ENCODE measurements at regions not wholly inside any gene's neighbourhood (a gene's known extent, or its start where the extent isn't known, plus 50 kb on each side); places are given as distances from the start of the nearest gene placed in this dataset.

DNA sequence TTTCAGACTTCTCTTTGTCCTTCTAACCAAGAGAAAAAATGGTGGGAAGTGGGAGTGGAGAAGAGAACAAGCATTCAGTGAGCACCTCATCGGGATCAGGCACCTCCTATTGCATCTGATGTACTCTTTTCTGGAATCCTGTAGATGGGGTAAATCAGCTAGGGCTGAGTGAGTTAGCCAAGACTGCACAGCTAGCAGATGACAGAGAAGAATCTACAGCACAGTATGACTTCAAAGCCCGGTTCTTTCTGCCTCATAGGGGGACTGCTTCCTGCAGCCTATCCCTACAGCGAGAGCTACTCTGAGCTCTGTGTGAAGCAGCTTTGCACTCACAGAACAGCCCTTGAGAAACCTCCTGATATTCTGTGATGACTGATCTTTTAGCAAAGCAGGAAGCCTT, 275.2 kb upstream of the MEIS2 start:
- DNase-seq: no peak
- Histone ChIP-seq H4K20me1 (ENCODE audit: insufficient read depth) (no peaks in the 10 kb centered on the region), H3K4me3 (ENCODE audit: low read depth in 2 of 2, low read length in 1 of 2) (no peak overlapping the region), H2AFZ (ENCODE audit: low read depth) (no peak overlapping the region), H3K27ac (ENCODE audit: low read depth in 2 of 2, low read length in 1 of 2) (peak overlapping the region in 1 of 2 experiments; percentile 60; a peak in 2 of 4 replicates), H3K9ac (no peak overlapping the region), H3K27me3 (ENCODE audit: insufficient read depth) (no peaks in the 10 kb centered on the region), H3K79me2 (ENCODE audit: insufficient read depth) (no peaks in the 10 kb centered on the region), H3F3A (replicated peaks; ENCODE audit: insufficient read depth) (no peaks in the 10 kb centered on the region), H3K4me1 (ENCODE audit: control insufficient read depth in 1 of 2, insufficient read depth in 2 of 2, low read depth in 1 of 2, low read length in 1 of 2) (peaks cover 0 to 26% of the 10 kb centered on the region in 2 experiments; a peak in 2 of 4 replicates), H3K9me2 (no peaks in the 10 kb centered on the region), H3K36me3 (replicated peaks in 1 of 2; ENCODE audit: control insufficient read depth in 1 of 2, insufficient read depth in 2 of 2, low read length in 1 of 2) (no peaks in the 10 kb centered on the region), H3K9me3 (no peaks in the 10 kb centered on the region), H3K4me2 (no peak overlapping the region)
- 68% methylated on average over 3 of the region's 3 CpGs for WGBS (ENCODE audit: low lambda C conversion rate)
- peak; percentile 45 for TF ChIP-seq RAD21 (IDR thresholded peaks at IDR 0.05; ENCODE audit: low read length)
- TF ChIP-seq, protein P1, sequence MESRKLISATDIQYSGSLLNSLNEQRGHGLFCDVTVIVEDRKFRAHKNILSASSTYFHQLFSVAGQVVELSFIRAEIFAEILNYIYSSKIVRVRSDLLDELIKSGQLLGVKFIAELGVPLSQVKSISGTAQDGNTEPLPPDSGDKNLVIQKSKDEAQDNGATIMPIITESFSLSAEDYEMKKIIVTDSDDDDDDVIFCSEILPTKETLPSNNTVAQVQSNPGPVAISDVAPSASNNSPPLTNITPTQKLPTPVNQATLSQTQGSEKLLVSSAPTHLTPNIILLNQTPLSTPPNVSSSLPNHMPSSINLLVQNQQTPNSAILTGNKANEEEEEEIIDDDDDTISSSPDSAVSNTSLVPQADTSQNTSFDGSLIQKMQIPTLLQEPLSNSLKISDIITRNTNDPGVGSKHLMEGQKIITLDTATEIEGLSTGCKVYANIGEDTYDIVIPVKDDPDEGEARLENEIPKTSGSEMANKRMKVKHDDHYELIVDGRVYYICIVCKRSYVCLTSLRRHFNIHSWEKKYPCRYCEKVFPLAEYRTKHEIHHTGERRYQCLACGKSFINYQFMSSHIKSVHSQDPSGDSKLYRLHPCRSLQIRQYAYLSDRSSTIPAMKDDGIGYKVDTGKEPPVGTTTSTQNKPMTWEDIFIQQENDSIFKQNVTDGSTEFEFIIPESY (IDR thresholded peaks at IDR 0.05; ENCODE audit: borderline replicate concordance, low read depth): no peak
- peak; percentile 7; the same call in 1 of the 2 replicates for TF ChIP-seq SMC3 (IDR thresholded peaks at IDR 0.05; ENCODE audit: low read depth, low read length)
- CTCF ChIA-PET: interaction anchor here (0.6 to 1.4 kb wide), 5 partner anchors 8 to 505 kb away, joined by 3 to 6 read pairs (median 3); no protein-coding TSS in a partner anchor
- POLR2A ChIA-PET: no interaction called here

DNA sequence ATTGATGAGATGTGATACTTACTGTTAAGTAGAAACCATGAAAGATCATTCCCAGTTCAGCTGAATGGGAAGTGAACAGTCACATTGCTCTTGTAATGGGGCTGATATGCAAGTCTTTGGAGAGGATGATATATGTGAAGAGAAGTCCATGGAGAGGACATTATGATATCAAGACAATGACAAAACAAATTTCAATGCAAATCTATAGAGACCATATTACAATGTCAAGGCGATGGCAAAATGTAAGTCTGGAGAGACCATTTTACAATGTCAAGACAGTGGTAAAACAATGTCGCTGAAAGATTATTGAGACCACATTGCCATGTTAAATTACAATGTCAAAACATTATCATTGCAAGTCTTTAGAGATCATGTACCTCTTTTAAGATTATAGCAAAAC, 277.1 kb upstream of the MEIS2 start:
- Histone ChIP-seq H3K9me3 (no peaks in the 10 kb centered on the region), H4K20me1 (ENCODE audit: insufficient read depth) (no peaks in the 10 kb centered on the region), H3F3A (replicated peaks; ENCODE audit: insufficient read depth) (no peaks in the 10 kb centered on the region), H3K4me3 (ENCODE audit: low read depth in 2 of 2, low read length in 1 of 2) (no peak overlapping the region), H2AFZ (ENCODE audit: low read depth) (no peak overlapping the region), H3K4me2 (no peak overlapping the region), H3K27me3 (ENCODE audit: insufficient read depth) (no peaks in the 10 kb centered on the region), H3K36me3 (replicated peaks in 1 of 2; ENCODE audit: control insufficient read depth in 1 of 2, insufficient read depth in 2 of 2, low read length in 1 of 2) (no peaks in the 10 kb centered on the region), H3K4me1 (ENCODE audit: control insufficient read depth in 1 of 2, insufficient read depth in 2 of 2, low read depth in 1 of 2, low read length in 1 of 2) (peaks cover 0 to 15% of the 10 kb centered on the region in 2 experiments; a peak in 2 of 4 replicates), H3K9me2 (no peaks in the 10 kb centered on the region), H3K79me2 (ENCODE audit: insufficient read depth) (no peaks in the 10 kb centered on the region), H3K9ac (no peak overlapping the region), H3K27ac (ENCODE audit: low read depth in 2 of 2, low read length in 1 of 2) (no peak overlapping the region)
- POLR2A ChIA-PET: no interaction called here
- TF ChIP-seq EZH2phosphoT487 (IDR thresholded peaks at IDR 0.05; ENCODE audit: borderline replicate concordance, low read depth) (no peak), FOXJ3 (CRISPR knock-in tag; IDR thresholded peaks at IDR 0.05) (no peak)
- TF ChIP-seq, protein P2, sequence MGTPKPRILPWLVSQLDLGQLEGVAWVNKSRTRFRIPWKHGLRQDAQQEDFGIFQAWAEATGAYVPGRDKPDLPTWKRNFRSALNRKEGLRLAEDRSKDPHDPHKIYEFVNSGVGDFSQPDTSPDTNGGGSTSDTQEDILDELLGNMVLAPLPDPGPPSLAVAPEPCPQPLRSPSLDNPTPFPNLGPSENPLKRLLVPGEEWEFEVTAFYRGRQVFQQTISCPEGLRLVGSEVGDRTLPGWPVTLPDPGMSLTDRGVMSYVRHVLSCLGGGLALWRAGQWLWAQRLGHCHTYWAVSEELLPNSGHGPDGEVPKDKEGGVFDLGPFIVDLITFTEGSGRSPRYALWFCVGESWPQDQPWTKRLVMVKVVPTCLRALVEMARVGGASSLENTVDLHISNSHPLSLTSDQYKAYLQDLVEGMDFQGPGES (IDR thresholded peaks at IDR 0.05; ENCODE audit: low read depth, low read length): no peak
- 71% methylated on average over 2 of the region's 2 CpGs for WGBS (ENCODE audit: low lambda C conversion rate)
- no peak for DNase-seq
- CTCF ChIA-PET: no interaction called here

Measured in SK-N-SH (cell line).